A549 (cell line): ENCODE measurements at regions not wholly inside any gene's neighbourhood (a gene's known extent, or its start where the extent isn't known, plus 50 kb on each side); places are given as distances from the start of the nearest gene placed in this dataset.

Experiments
- ATAC-seq, 2 experiments: fragments of 200-7000 bp in 1 of 2; fragments of >200 bp in 1 of 2; cut with Nextera tagmentation in 1 of 2; cut with Tn5 transposase in 1 of 2; 3 replicates each; pipeline versions ENCODE4 v1.8.0 to v1.9.1; 2018 to 2020; ENCODE audit warnings: mild to moderate bottlenecking in 1 of 2, moderate library complexity in 1 of 2
- CTCF ChIA-PET: fragments of 300-600 bp; sonication (Branson Sonifier 250); formaldehyde crosslinking; extraction: SDS; loops from one replicate; lab custom pipeline; 2021; ENCODE audit warnings: antibody characterized with exemption, inconsistent platforms; lab: Yijun Ruan, JAX
- POLR2A ChIA-PET: fragments of 350-600 bp; formaldehyde crosslinking; extraction: SDS; loops from one replicate; lab custom pipeline; 2021; ENCODE audit warnings: antibody characterized with exemption, inconsistent platforms; lab: Yijun Ruan, JAX
- DNase-seq, 2 experiments: peaks; one replicate each; pipeline versions ENCODE4 v3.0.0 to v3.0.0-alpha.2; 2011 to 2016; ENCODE audit warnings: low read depth in 1 of 2, low spot score in 1 of 2
- FAIRE-seq: peaks from 2 replicates; lab custom pipeline; 2011; peaks lifted over from hg19 to GRCh38; lab: Jason Lieb, UNC
- H3K27ac ChIP-seq, 2 experiments: fragments of >200 bp; sonication (Bioruptor Twin); formaldehyde crosslinking; 3 replicates each; pipeline ENCODE4 v1.5.1; 2016 to 2017
- H3K4me1 ChIP-seq: fragments of >200 bp; sonication (Bioruptor Twin); formaldehyde crosslinking; 3 replicates; pipeline ENCODE4 v1.6.1; 2016
- H3K4me2 ChIP-seq: fragments of >200 bp; sonication (Bioruptor Twin); formaldehyde crosslinking; 3 replicates; pipeline ENCODE4 v1.6.1; 2016
- H3K4me3 ChIP-seq: fragments of >200 bp; sonication (Bioruptor Twin); formaldehyde crosslinking; 3 replicates; pipeline ENCODE4 v1.5.1; 2016
- H3K9me3 ChIP-seq: fragments of >200 bp; sonication (Bioruptor Twin); formaldehyde crosslinking; 3 replicates; pipeline ENCODE4 v1.6.1; 2016
- BCL3 ChIP-seq: fragments of >200 bp; sonication (Bioruptor Twin); formaldehyde crosslinking; IDR thresholded peaks from 3 replicates; pipeline ENCODE4 v1.6.1; 2016
- CBX8 ChIP-seq: fragments of 200-600 bp; sonication (generic); IDR thresholded peaks from 2 replicates; pipeline ENCODE4 v1.6.1; 2016
- CTCF ChIP-seq: fragments of >200 bp; sonication (Bioruptor Twin); formaldehyde crosslinking; IDR thresholded peaks from 3 replicates; pipeline ENCODE4 v1.5.1; 2016
- E2F6 ChIP-seq: IDR thresholded peaks from 2 replicates; pipeline ENCODE4 v1.6.1; 2012; ENCODE audit warnings: low read depth, borderline replicate concordance
- EHMT2 ChIP-seq: fragments of 200-600 bp; sonication (generic); IDR thresholded peaks from 2 replicates; pipeline ENCODE4 v1.6.1; 2016; ENCODE audit warnings: antibody characterized with exemption, low read depth, mild to moderate bottlenecking, moderate library complexity
- EP300 ChIP-seq, 2 experiments: fragments of >200 bp; sonication (Bioruptor Twin); formaldehyde crosslinking; IDR thresholded peaks; 2 replicates in 1 of 2; 3 replicates in 1 of 2; pipeline ENCODE4 v1.6.1; 2016 to 2017
- FOSB ChIP-seq: fragments of 250-450 bp; sonication (Bioruptor Pico); IDR thresholded peaks from 2 replicates; pipeline ENCODE4 v1.5.0; 2020; ENCODE audit warnings: mild to moderate bottlenecking, moderate library complexity
- HMGXB4 ChIP-seq: fragments of 250-450 bp; sonication (Bioruptor Pico); IDR thresholded peaks from 2 replicates; pipeline ENCODE4 v1.5.0; 2021; ENCODE audit warnings: mild to moderate bottlenecking, moderate library complexity, borderline replicate concordance
- HOXA7 ChIP-seq: fragments of 250-450 bp; sonication (Bioruptor Pico); IDR thresholded peaks from 2 replicates; pipeline ENCODE4 v1.5.0; 2020; ENCODE audit warnings: mild to moderate bottlenecking, moderate library complexity
- KDM1A ChIP-seq: fragments of 200-600 bp; sonication (generic); IDR thresholded peaks from 2 replicates; pipeline ENCODE4 v1.6.1; 2016; ENCODE audit warnings: low read depth, mild to moderate bottlenecking
- MAZ ChIP-seq: fragments of 150-350 bp; IDR thresholded peaks from 2 replicates; pipeline ENCODE4 v1.6.1; 2014; ENCODE audit warnings: antibody characterized with exemption, low read depth, low read length, borderline replicate concordance
- NFE2L2 ChIP-seq: fragments of 150-350 bp; conservative IDR thresholded peaks from 2 replicates; pipeline ENCODE4 v1.6.1; 2014; ENCODE audit warnings: low read length
- NPAS2 ChIP-seq: fragments of 250-450 bp; sonication (Bioruptor Pico); IDR thresholded peaks from 2 replicates; pipeline ENCODE4 v1.8.0; 2022; ENCODE audit warnings: mild to moderate bottlenecking, moderate library complexity, borderline replicate concordance
- NR3C1 ChIP-seq: fragments of >200 bp; sonication (Bioruptor Twin); formaldehyde crosslinking; IDR thresholded peaks from 3 replicates; pipeline ENCODE4 v1.6.1; 2017
- POLR2AphosphoS2 ChIP-seq: conservative IDR thresholded peaks from 2 replicates; pipeline ENCODE4 v1.6.1; 2012; ENCODE audit warnings: low read length, improper control_type of control experiment, inconsistent platforms
- RAD21 ChIP-seq, 2 experiments: fragments of >200 bp in 1 of 2; sonication (Bioruptor Twin) in 1 of 2; formaldehyde crosslinking in 1 of 2; IDR thresholded peaks in 1 of 2; conservative IDR thresholded peaks in 1 of 2; 2 replicates in 1 of 2; 3 replicates in 1 of 2; pipeline ENCODE4 v1.6.1; 2012 to 2018; ENCODE audit warnings: inconsistent platforms in 1 of 2
- TP53 ChIP-seq: fragments of 250-450 bp; sonication (Bioruptor Pico); IDR thresholded peaks from 2 replicates; pipeline ENCODE4 v1.5.0; 2021; ENCODE audit warnings: mild to moderate bottlenecking, moderate library complexity
- ZNF302 ChIP-seq: fragments of 250-450 bp; sonication (Bioruptor Pico); IDR thresholded peaks from 2 replicates; pipeline ENCODE4 v1.9.0; 2021; ENCODE audit warnings: inconsistent platforms, mild to moderate bottlenecking, moderate library complexity
- ZSCAN20 ChIP-seq: fragments of 250-450 bp; sonication (Bioruptor Pico); IDR thresholded peaks from 2 replicates; pipeline ENCODE4 v1.8.0; 2022; ENCODE audit warnings: mild to moderate bottlenecking, moderate library complexity
- WGBS: methylation state at CpG from one replicate; pipeline ENCODE4 v1.1.6; 2017; ENCODE audit errors: missing lambda C conversion rate; 5-methylcytosine and 5-hydroxymethylcytosine counted together

GRCh38 chr1:87787551-87787950, 458.9 kb downstream of the LMO4 start (continued):
- TF ChIP-seq NR3C1 (no peak), MAZ (no peak), ZNF302 (CRISPR knock-in tag) (no peak), HMGXB4 (no peak)
- TF ChIP-seq, all 56 proteins: peak for 0

GRCh38 chr1:87790756-87791155, 462.1 kb downstream of the LMO4 start:
- H3K27ac ChIP-seq, result no peak overlapping the region
- 71% methylated on average over 2 of the region's 2 CpGs for WGBS
- ATAC-seq, result no peak
- POLR2A ChIA-PET, result no interaction called here
- no peak for DNase-seq
- TF ChIP-seq CBX8 (no peak), HMGXB4 (no peak), EHMT2 (no peak)
- H3K9me3 ChIP-seq, result no peaks in the 10 kb centered on the region
- no peak overlapping the region for H3K4me2 ChIP-seq
- peaks cover 23% of the 10 kb centered on the region for H3K4me1 ChIP-seq
- FAIRE-seq, result no peak
- CTCF ChIA-PET, result no interaction called here
- no peak overlapping the region for H3K4me3 ChIP-seq

GRCh38 chr1:87791931-87792740, 463.5 kb downstream of the LMO4 start:
- Histone ChIP-seq H3K4me3 (no peak overlapping the region), H3K9me3 (no peaks in the 10 kb centered on the region), H3K4me1 (peaks cover 28% of the 10 kb centered on the region), H3K4me2 (no peak overlapping the region), H3K27ac (peak overlapping the region in 1 of 2 experiments; percentile 46; a peak in 2 of 6 replicates)
- ATAC-seq (no peak), FAIRE-seq (no peak), DNase-seq (peak in 1 of 2 experiments; percentile 7)
- 92% methylated on average over 3 of the region's 3 CpGs for WGBS
- ChIA-PET CTCF (interaction anchor here (0.6 kb wide), 1 partner anchor 20 kb away, joined by 5 read pairs; no protein-coding TSS in a partner anchor), POLR2A (no interaction called here)
- TF ChIP-seq KDM1A (no peak), E2F6 (no peak), NFE2L2 (no peak), NR3C1 (no peak), BCL3 (no peak), HOXA7 (no peak), NPAS2 (no peak), TP53 (CRISPR knock-in tag) (no peak), ZSCAN20 (CRISPR knock-in tag) (no peak), CTCF (no peak), FOSB (CRISPR knock-in tag) (no peak), EP300 (IDR thresholded peaks at IDR 0.05) (no peak), RAD21 (conservative IDR thresholded peaks at IDR 0.05 in 1 of 2, IDR thresholded peaks at IDR 0.05 in 1 of 2) (no peak), POLR2AphosphoS2 (no peak)
